Glutamatergic neuron (in vitro differentiated cells): ENCODE measurements at regions not wholly inside any gene's neighbourhood (a gene's known extent, or its start where the extent isn't known, plus 50 kb on each side); places are given as distances from the start of the nearest gene placed in this dataset.

ENCODE experiments used
- DNase-seq: peaks from one replicate; pipeline ENCODE4 v3.0.0; 2022
- H3K27ac Mint-ChIP-seq: one replicate; pipeline ENCODE4 v1.8.0; 2020; ENCODE audit warnings: mild to moderate bottlenecking, mixed read lengths, inconsistent platforms; ENCODE audit not compliant: unreplicated experiment
- H3K27me3 Mint-ChIP-seq: one replicate; pipeline ENCODE4 v1.8.0; 2020; ENCODE audit warnings: mild to moderate bottlenecking, moderate library complexity, mixed read lengths, inconsistent platforms; ENCODE audit not compliant: unreplicated experiment
- H3K36me3 Mint-ChIP-seq: one replicate; pipeline ENCODE4 v1.8.0; 2020; ENCODE audit warnings: mild to moderate bottlenecking, mixed read lengths, inconsistent platforms; ENCODE audit not compliant: unreplicated experiment
- H3K4me1 Mint-ChIP-seq: one replicate; pipeline ENCODE4 v1.8.0; 2020; ENCODE audit warnings: mild to moderate bottlenecking, low read depth, mixed read lengths, inconsistent platforms; ENCODE audit not compliant: unreplicated experiment
- H3K4me3 Mint-ChIP-seq: one replicate; pipeline ENCODE4 v1.8.0; 2020; ENCODE audit warnings: mild to moderate bottlenecking, mixed read lengths, inconsistent platforms; ENCODE audit not compliant: unreplicated experiment
- H3K9me3 Mint-ChIP-seq: one replicate; pipeline ENCODE4 v1.8.0; 2020; ENCODE audit warnings: mild to moderate bottlenecking, moderate library complexity, mixed read lengths, inconsistent platforms; ENCODE audit not compliant: unreplicated experiment
- TF ChIP-seq, protein P1 (sequence below): fragments of 200-600 bp; sonication (generic); IDR thresholded peaks from one replicate; pipeline ENCODE4 v1.5.0; 2021; ENCODE audit not compliant: partially characterized antibody, unreplicated experiment

DNA sequence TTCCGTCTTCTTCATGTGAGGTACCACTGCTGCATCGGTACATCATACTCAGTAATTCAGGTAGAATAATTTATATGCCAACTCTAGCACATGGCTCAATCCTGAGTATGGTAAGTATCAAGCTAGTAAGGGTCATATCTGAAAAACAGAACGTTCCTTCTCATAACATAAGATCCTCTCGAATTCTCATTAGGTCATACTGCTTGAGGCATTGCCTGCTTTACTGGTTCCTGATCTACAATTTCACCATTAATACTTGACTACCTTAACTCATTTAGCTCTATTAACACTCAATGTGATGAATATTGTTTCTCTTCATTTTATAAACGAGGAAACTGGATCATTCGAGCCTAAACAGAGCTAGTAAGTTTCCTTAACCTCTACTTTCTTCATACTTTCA is 871.6 kb downstream of the BRINP3 start:
- H3K9me3 Mint-ChIP-seq = no peaks in the 10 kb centered on the region
- no peaks in the 10 kb centered on the region for H3K36me3 Mint-ChIP-seq
- H3K4me1 Mint-ChIP-seq = no peaks in the 10 kb centered on the region
- no peak overlapping the region for H3K27ac Mint-ChIP-seq
- DNase-seq = no peak
- no peak overlapping the region for H3K4me3 Mint-ChIP-seq
- H3K27me3 Mint-ChIP-seq = no peaks in the 10 kb centered on the region
- TF ChIP-seq, protein P1, sequence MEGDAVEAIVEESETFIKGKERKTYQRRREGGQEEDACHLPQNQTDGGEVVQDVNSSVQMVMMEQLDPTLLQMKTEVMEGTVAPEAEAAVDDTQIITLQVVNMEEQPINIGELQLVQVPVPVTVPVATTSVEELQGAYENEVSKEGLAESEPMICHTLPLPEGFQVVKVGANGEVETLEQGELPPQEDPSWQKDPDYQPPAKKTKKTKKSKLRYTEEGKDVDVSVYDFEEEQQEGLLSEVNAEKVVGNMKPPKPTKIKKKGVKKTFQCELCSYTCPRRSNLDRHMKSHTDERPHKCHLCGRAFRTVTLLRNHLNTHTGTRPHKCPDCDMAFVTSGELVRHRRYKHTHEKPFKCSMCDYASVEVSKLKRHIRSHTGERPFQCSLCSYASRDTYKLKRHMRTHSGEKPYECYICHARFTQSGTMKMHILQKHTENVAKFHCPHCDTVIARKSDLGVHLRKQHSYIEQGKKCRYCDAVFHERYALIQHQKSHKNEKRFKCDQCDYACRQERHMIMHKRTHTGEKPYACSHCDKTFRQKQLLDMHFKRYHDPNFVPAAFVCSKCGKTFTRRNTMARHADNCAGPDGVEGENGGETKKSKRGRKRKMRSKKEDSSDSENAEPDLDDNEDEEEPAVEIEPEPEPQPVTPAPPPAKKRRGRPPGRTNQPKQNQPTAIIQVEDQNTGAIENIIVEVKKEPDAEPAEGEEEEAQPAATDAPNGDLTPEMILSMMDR = no peak

DNA sequence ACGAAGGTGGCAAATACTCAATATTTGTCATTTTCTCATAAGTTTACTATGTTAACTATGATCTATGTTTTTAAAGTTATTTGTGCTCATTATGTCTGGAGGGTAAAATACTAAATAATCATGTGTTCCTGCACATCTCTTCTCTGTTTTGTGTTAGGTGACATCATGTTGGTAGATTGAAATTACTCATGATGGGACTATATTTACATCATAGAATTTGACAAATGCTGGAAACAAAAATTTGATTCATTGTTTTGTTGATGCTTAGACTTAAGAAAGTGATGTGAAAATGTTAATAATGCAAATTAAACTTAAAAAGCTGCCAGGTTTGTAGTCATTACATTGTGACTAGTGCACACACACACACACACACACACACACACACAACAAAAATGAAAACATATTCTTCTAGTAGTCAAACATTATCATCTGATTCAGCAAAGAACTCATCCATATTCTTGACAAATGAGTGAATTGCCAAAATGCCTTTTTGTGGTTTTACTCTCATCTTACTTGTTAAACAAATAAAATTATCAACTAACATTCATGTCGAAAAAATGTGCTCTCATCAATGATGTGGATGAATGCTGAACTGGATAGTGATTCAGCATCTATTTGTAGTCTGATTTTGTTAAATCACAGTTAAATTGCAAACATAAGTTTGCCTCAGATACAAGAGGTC is 870.7 kb downstream of the BRINP3 start:
- Mint-ChIP-seq H3K9me3 (no peaks in the 10 kb centered on the region), H3K27me3 (no peaks in the 10 kb centered on the region), H3K36me3 (no peaks in the 10 kb centered on the region), H3K27ac (no peak overlapping the region), H3K4me3 (no peak overlapping the region), H3K4me1 (no peaks in the 10 kb centered on the region)
- TF ChIP-seq, protein P1 = no peak
- no peak for DNase-seq

DNA sequence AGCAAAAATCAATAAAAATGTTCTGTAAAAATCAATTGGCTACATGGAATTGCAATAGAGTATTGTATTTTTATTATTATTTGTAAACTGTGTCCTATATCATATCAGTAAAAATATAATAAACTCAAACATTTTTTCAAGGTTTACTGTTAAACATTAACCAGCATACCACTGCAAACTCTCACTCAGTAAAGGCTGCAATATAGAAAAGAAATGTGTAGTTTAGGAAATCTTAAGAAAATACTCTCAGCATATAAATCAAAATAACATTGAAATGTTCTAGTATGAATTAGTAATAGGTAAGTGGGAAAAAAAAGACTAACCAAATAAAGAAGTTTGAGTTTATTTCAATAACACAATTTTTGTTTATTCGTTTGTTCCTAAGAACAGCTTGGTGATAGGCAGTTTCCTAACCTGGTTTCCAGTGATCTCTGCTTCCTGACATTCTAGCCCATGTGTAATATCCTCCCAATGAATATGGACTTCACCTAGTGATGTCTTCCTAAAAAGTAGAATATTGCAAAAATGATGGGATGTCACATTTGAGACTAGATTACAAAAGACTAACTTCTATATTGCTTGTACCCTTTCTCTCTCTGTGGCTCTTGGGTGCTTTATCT is 870.1 kb downstream of the BRINP3 start:
- H3K4me3 Mint-ChIP-seq = no peak overlapping the region
- no peaks in the 10 kb centered on the region for H3K4me1 Mint-ChIP-seq

DNA sequence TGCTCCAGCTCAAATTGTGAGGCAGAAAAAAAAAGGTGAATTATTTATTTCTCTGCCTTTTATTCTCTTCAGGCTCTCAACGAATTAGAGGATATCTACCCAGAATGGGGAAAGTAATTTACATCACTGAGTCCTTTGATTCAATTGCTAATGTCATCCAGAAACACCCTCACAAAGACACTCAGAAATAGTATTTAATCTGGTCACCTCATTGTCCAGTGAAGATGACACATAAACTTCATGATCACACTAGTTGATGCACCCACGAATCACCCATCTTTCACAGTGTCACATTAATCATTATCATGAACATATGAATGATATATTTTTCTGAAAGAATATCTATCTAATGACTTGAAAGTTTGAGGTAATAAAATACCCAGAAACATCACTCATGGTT is 868.5 kb downstream of the BRINP3 start:
- no peak for DNase-seq
- no peaks in the 10 kb centered on the region for H3K36me3 Mint-ChIP-seq
- TF ChIP-seq, protein P1 = no peak
- H3K9me3 Mint-ChIP-seq = no peaks in the 10 kb centered on the region
- H3K4me1 Mint-ChIP-seq = no peaks in the 10 kb centered on the region
- no peak overlapping the region for H3K27ac Mint-ChIP-seq
- no peaks in the 10 kb centered on the region for H3K27me3 Mint-ChIP-seq
- no peak overlapping the region for H3K4me3 Mint-ChIP-seq

More for the DNA sequence above, 870.1 kb downstream of the BRINP3 start:
- Mint-ChIP-seq H3K36me3 (no peaks in the 10 kb centered on the region), H3K9me3 (no peaks in the 10 kb centered on the region), H3K27me3 (no peaks in the 10 kb centered on the region), H3K27ac (no peak overlapping the region)
- DNase-seq = no peak
- TF ChIP-seq, protein P1 = no peak

DNA sequence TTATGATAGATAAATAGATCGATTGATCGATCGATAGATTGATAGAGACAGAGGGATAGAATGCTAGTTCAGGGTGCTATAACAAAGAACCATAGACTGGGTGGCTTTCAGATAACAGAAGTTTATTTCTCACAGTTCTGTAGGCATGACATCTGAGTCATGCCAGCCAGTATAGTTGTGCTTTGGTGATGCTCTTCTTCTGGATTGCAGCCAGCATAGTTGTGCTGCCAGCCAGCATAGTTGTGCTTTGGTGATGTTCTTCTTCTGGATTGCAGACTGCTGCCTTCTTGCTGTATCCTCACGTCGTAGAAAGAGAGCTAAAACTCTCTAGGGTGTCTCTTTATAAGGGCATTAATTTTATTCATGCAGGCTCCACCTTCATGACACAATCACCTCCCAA is 860.8 kb downstream of the BRINP3 start:
- TF ChIP-seq, protein P1 = no peak
- no peaks in the 10 kb centered on the region for H3K36me3 Mint-ChIP-seq
- H3K4me3 Mint-ChIP-seq = no peak overlapping the region
- DNase-seq = no peak
- H3K27ac Mint-ChIP-seq = no peak overlapping the region
- no peaks in the 10 kb centered on the region for H3K9me3 Mint-ChIP-seq
- H3K4me1 Mint-ChIP-seq = no peaks in the 10 kb centered on the region
- no peaks in the 10 kb centered on the region for H3K27me3 Mint-ChIP-seq
